GM13976 (cell line): ENCODE measurements at regions not wholly inside any gene's neighbourhood (a gene's known extent, or its start where the extent isn't known, plus 50 kb on each side); places are given as distances from the start of the nearest gene placed in this dataset.
"Not testable (repeated sequence)": the region's sequence is repeated elsewhere in the genome, so short reads cannot be mapped to it uniquely, and the experiment has no call there.

Experiments used
- DNase-seq: peaks from one replicate; pipeline ENCODE4 v3.0.0; 2012; ENCODE audit warnings: low spot score
- CTCF ChIP-seq: IDR thresholded peaks from 2 replicates; pipeline ENCODE4 v1.5.1; 2012; ENCODE audit warnings: borderline replicate concordance, mild to moderate bottlenecking; ENCODE audit not compliant: insufficient read depth; ENCODE audit errors: extremely low read depth, missing control alignments, control extremely low read depth
- in situ Hi-C: fragments of 300-500 bp; cut with MboI; formaldehyde crosslinking; loops from one replicate; pipeline ENCODE4 v1.12.0; 2022; ENCODE audit warnings: low sequenced_read_pairs, mixed read lengths, inconsistent platforms; ENCODE audit not compliant: unreplicated experiment

- TF ChIP-seq CTCF, result no peak
- DNase-seq, result no peak
- in situ Hi-C loops, result no loop called here
Measured at GRCh38 chr1:198947456-198947855, 308.6 kb downstream of the PTPRC start.

GRCh38 chr1:198948895-198949659 is 310.2 kb downstream of the PTPRC start:
- DNase-seq, result no peak
- no peak for TF ChIP-seq CTCF
- in situ Hi-C loops, result no loop called here

GRCh38 chr1:198950036-198950435 is 311.2 kb downstream of the PTPRC start:
- DNase-seq, result no peak
- in situ Hi-C loops, result no loop called here

GRCh38 chr1:198955085-198955484 is 316.2 kb downstream of the PTPRC start:
- in situ Hi-C loops, result no loop called here

More at GRCh38 chr1:198950036-198950435, 311.2 kb downstream of the PTPRC start:
- no peak for TF ChIP-seq CTCF

GRCh38 chr1:198957044-198957443 is 318.2 kb downstream of the PTPRC start:
- no peak for DNase-seq
- in situ Hi-C loops, result no loop called here
- no peak for TF ChIP-seq CTCF

More at GRCh38 chr1:198955085-198955484, 316.2 kb downstream of the PTPRC start:
- DNase-seq, result no peak
- no peak for TF ChIP-seq CTCF

GRCh38 chr1:198959032-198959431 is 320.2 kb downstream of the PTPRC start:
- in situ Hi-C loops, result no loop called here
- no peak for TF ChIP-seq CTCF
- DNase-seq, result no peak

- no peak for TF ChIP-seq CTCF
- DNase-seq, result no peak
- in situ Hi-C loops, result no loop called here
Measured at GRCh38 chr1:198959676-198960075, 320.8 kb downstream of the PTPRC start.

- DNase-seq, in situ Hi-C loops: not testable (repeated sequence)
Measured at GRCh38 chr1:198963796-198964195, 325.0 kb downstream of the PTPRC start.
